ENCODE measurements at regions not wholly inside any gene's neighbourhood (a gene's known extent, or its start where the extent isn't known, plus 50 kb on each side); places are given as distances from the start of the nearest gene placed in this dataset.

- no peak for TF ChIP-seq CTCF (conservative IDR thresholded peaks at IDR 0.05; ENCODE audit: low read depth, low read length)
- Histone ChIP-seq H3K4me2 (no peak overlapping the region), H3K79me2 (ENCODE audit: insufficient read depth, low read depth) (no peaks in the 10 kb centered on the region), H3K9ac (no peak overlapping the region), H3K4me3 (IDR thresholded peaks at IDR 0.05; ENCODE audit: insufficient read depth, low read depth, low read length) (no peak overlapping the region), H2AFZ (ENCODE audit: low read depth) (no peak overlapping the region), H3K4me1 (ENCODE audit: low read depth, poor library complexity, severe bottlenecking) (no peaks in the 10 kb centered on the region), H3K27ac (no peak overlapping the region), H4K20me1 (ENCODE audit: insufficient read depth) (no peaks in the 10 kb centered on the region), H3K36me3 (ENCODE audit: insufficient read depth) (no peaks in the 10 kb centered on the region), H3K27me3 (ENCODE audit: insufficient read depth, low read depth) (no peaks in the 10 kb centered on the region)
These were observed 240.5 kb upstream of the FZD8 start for GRCh38 chr10:35882422-35883150.

GRCh38 chr10:35881320-35881719, 239.2 kb upstream of the FZD8 start:
- H3K4me3 ChIP-seq (IDR thresholded peaks at IDR 0.05; ENCODE audit: insufficient read depth, low read depth, low read length), result no peak overlapping the region
- TF ChIP-seq CTCF (conservative IDR thresholded peaks at IDR 0.05; ENCODE audit: low read depth, low read length), result no peak
- no peaks in the 10 kb centered on the region for H3K4me1 ChIP-seq (ENCODE audit: low read depth, poor library complexity, severe bottlenecking)
- no peak overlapping the region for H3K27ac ChIP-seq
- no peaks in the 10 kb centered on the region for H3K79me2 ChIP-seq (ENCODE audit: insufficient read depth, low read depth)
- H2AFZ ChIP-seq (ENCODE audit: low read depth), result no peak overlapping the region
- no peak overlapping the region for H3K9ac ChIP-seq
- no peaks in the 10 kb centered on the region for H3K27me3 ChIP-seq (ENCODE audit: insufficient read depth, low read depth)
- no peaks in the 10 kb centered on the region for H4K20me1 ChIP-seq (ENCODE audit: insufficient read depth)
- H3K4me2 ChIP-seq, result no peak overlapping the region
- H3K36me3 ChIP-seq (ENCODE audit: insufficient read depth), result no peaks in the 10 kb centered on the region

GRCh38 chr10:35876248-35876647, 234.2 kb upstream of the FZD8 start:
- H3K9ac ChIP-seq, result no peak overlapping the region
- H3K36me3 ChIP-seq (ENCODE audit: insufficient read depth), result no peaks in the 10 kb centered on the region
- no peak overlapping the region for H3K4me3 ChIP-seq (IDR thresholded peaks at IDR 0.05; ENCODE audit: insufficient read depth, low read depth, low read length)
- no peaks in the 10 kb centered on the region for H3K27me3 ChIP-seq (ENCODE audit: insufficient read depth, low read depth)
- H3K27ac ChIP-seq, result no peak overlapping the region
- no peak for TF ChIP-seq CTCF (conservative IDR thresholded peaks at IDR 0.05; ENCODE audit: low read depth, low read length)
- H3K4me1 ChIP-seq (ENCODE audit: low read depth, poor library complexity, severe bottlenecking), result no peaks in the 10 kb centered on the region
- H2AFZ ChIP-seq (ENCODE audit: low read depth), result no peak overlapping the region
- H3K79me2 ChIP-seq (ENCODE audit: insufficient read depth, low read depth), result no peaks in the 10 kb centered on the region
- H4K20me1 ChIP-seq (ENCODE audit: insufficient read depth), result no peaks in the 10 kb centered on the region
- no peak overlapping the region for H3K4me2 ChIP-seq

GRCh38 chr10:35875016-35875676, 233.1 kb upstream of the FZD8 start:
- no peaks in the 10 kb centered on the region for H4K20me1 ChIP-seq (ENCODE audit: insufficient read depth)
- H3K79me2 ChIP-seq (ENCODE audit: insufficient read depth, low read depth), result no peaks in the 10 kb centered on the region
- H3K36me3 ChIP-seq (ENCODE audit: insufficient read depth), result no peaks in the 10 kb centered on the region
- no peaks in the 10 kb centered on the region for H3K27me3 ChIP-seq (ENCODE audit: insufficient read depth, low read depth)
- H3K4me1 ChIP-seq (ENCODE audit: low read depth, poor library complexity, severe bottlenecking), result peaks cover 5% of the 10 kb centered on the region
- no peak overlapping the region for H3K4me2 ChIP-seq
- H3K4me3 ChIP-seq (IDR thresholded peaks at IDR 0.05; ENCODE audit: insufficient read depth, low read depth, low read length), result no peak overlapping the region
- TF ChIP-seq CTCF (conservative IDR thresholded peaks at IDR 0.05; ENCODE audit: low read depth, low read length), result no peak
- H3K27ac ChIP-seq, result no peak overlapping the region
- H3K9ac ChIP-seq, result no peak overlapping the region
- H2AFZ ChIP-seq (ENCODE audit: low read depth), result no peak overlapping the region

Measured in KMS-11 (cell line).